ENCODE measurements at regions not wholly inside any gene's neighbourhood (a gene's known extent, or its start where the extent isn't known, plus 50 kb on each side); places are given as distances from the start of the nearest gene placed in this dataset.

- peaks cover 15% of the 10 kb centered on the region for H3K9me3 Mint-ChIP-seq
- H3K36me3 Mint-ChIP-seq (ENCODE audit: low read depth) = no peaks in the 10 kb centered on the region
- H3K4me1 Mint-ChIP-seq (ENCODE audit: low read depth) = no peaks in the 10 kb centered on the region
- no peaks in the 10 kb centered on the region for H3K27me3 ChIP-seq (ENCODE audit: control insufficient read depth in 1 of 2, insufficient read depth in 2 of 2, low read length in 2 of 2)
- no peaks in the 10 kb centered on the region for H3K4me1 ChIP-seq (ENCODE audit: insufficient read depth, low read length)
- no peak overlapping the region for H3K4me3 ChIP-seq (ENCODE audit: low read length)
- H3K4me3 Mint-ChIP-seq = no peak overlapping the region
- no peaks in the 10 kb centered on the region for H3K27me3 Mint-ChIP-seq
- peaks cover 0 to 6% of the 10 kb centered on the region in 2 experiments for H3K9me3 ChIP-seq (ENCODE audit: control insufficient read depth in 1 of 2, insufficient read depth in 1 of 2, low read length in 2 of 2)
- TF ChIP-seq, protein P1, sequence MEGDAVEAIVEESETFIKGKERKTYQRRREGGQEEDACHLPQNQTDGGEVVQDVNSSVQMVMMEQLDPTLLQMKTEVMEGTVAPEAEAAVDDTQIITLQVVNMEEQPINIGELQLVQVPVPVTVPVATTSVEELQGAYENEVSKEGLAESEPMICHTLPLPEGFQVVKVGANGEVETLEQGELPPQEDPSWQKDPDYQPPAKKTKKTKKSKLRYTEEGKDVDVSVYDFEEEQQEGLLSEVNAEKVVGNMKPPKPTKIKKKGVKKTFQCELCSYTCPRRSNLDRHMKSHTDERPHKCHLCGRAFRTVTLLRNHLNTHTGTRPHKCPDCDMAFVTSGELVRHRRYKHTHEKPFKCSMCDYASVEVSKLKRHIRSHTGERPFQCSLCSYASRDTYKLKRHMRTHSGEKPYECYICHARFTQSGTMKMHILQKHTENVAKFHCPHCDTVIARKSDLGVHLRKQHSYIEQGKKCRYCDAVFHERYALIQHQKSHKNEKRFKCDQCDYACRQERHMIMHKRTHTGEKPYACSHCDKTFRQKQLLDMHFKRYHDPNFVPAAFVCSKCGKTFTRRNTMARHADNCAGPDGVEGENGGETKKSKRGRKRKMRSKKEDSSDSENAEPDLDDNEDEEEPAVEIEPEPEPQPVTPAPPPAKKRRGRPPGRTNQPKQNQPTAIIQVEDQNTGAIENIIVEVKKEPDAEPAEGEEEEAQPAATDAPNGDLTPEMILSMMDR (IDR thresholded peaks at IDR 0.05) = no peak
- DNase-seq = no peak
- POLR2A ChIA-PET = no interaction called here
- no peak overlapping the region for H3K27ac ChIP-seq (ENCODE audit: low read depth in 1 of 2, low read length in 2 of 2)
- H3K27ac Mint-ChIP-seq = no peak overlapping the region
- CTCF ChIA-PET = no interaction called here
- intact Hi-C loops (cut with DNase I, micrococcal nuclease) = no loop called here
- no peaks in the 10 kb centered on the region for H3K36me3 ChIP-seq (ENCODE audit: insufficient read depth, low read length)
- ATAC-seq (ENCODE audit: poor library complexity) = no peak
These were observed 1512.5 kb downstream of the STIM2 start for GRCh38 chr4:28373191-28373590.

- ChIA-PET POLR2A (no interaction called here), CTCF (no interaction called here)
- H3K4me3 Mint-ChIP-seq = no peak overlapping the region
- H3K27me3 ChIP-seq (ENCODE audit: control insufficient read depth in 1 of 2, insufficient read depth in 2 of 2, low read length in 2 of 2) = no peaks in the 10 kb centered on the region
- TF ChIP-seq, protein P1 (IDR thresholded peaks at IDR 0.05) = no peak
- DNase-seq (no peak), ATAC-seq (ENCODE audit: poor library complexity) (no peak)
- H3K27ac ChIP-seq (ENCODE audit: low read depth in 1 of 2, low read length in 2 of 2) = no peak overlapping the region
- peaks cover 15% of the 10 kb centered on the region for H3K9me3 Mint-ChIP-seq
- no peaks in the 10 kb centered on the region for H3K36me3 ChIP-seq (ENCODE audit: insufficient read depth, low read length)
- H3K4me1 Mint-ChIP-seq (ENCODE audit: low read depth) = no peaks in the 10 kb centered on the region
- intact Hi-C loops (cut with DNase I, micrococcal nuclease) = no loop called here
- peaks cover 0 to 6% of the 10 kb centered on the region in 2 experiments for H3K9me3 ChIP-seq (ENCODE audit: control insufficient read depth in 1 of 2, insufficient read depth in 1 of 2, low read length in 2 of 2)
- no peak overlapping the region for H3K27ac Mint-ChIP-seq
- no peaks in the 10 kb centered on the region for H3K4me1 ChIP-seq (ENCODE audit: insufficient read depth, low read length)
- H3K27me3 Mint-ChIP-seq = no peaks in the 10 kb centered on the region
- no peaks in the 10 kb centered on the region for H3K36me3 Mint-ChIP-seq (ENCODE audit: low read depth)
- no peak overlapping the region for H3K4me3 ChIP-seq (ENCODE audit: low read length)
These were observed 1513.0 kb downstream of the STIM2 start for GRCh38 chr4:28373601-28374000.

DNA sequence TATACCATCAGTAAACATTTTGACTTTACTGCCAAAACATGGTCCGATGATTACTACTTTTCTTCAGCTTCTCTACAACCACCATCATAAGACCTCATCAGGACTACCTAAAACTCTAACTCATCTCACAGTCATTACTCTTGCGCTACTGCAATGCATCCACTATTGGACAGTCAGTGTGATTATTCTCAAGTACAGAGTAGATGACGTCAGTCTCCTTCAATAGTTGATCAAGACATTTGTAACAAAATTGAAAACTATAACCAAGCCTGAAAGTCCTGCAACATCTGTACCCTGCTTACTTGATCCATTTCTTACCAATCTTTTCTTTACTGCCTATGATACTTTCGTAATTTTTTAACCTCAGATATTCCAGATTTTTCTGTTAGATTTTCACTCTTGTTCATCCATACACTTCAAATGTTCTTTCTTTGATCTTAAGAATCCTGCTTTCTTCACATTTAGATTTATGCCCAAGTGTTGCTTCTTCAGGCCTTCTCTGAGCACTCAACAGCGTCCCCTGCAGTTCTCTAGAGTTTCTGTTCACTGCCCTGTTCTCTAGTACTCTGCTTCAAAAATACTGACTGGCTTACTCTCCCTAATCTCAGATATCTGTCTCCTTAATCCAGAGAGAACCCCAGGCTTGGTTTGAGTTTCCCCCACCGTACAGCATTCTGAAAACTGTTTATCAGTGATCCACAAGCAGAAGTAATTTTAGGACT lies 1517.6 kb downstream of the STIM2 start:
- Histone ChIP-seq H3K27me3 (ENCODE audit: control insufficient read depth in 1 of 2, insufficient read depth in 2 of 2, low read length in 2 of 2) (no peaks in the 10 kb centered on the region), H3K9me3 (ENCODE audit: control insufficient read depth in 1 of 2, insufficient read depth in 1 of 2, low read length in 2 of 2) (no peaks in the 10 kb centered on the region), H3K27ac (ENCODE audit: low read depth in 1 of 2, low read length in 2 of 2) (no peak overlapping the region), H3K36me3 (ENCODE audit: insufficient read depth, low read length) (no peaks in the 10 kb centered on the region), H3K4me1 (ENCODE audit: insufficient read depth, low read length) (no peaks in the 10 kb centered on the region), H3K4me3 (ENCODE audit: low read length) (no peak overlapping the region)
- TF ChIP-seq, protein P1 (IDR thresholded peaks at IDR 0.05) = no peak
- Mint-ChIP-seq H3K4me3 (no peak overlapping the region), H3K27ac (no peak overlapping the region), H3K27me3 (no peaks in the 10 kb centered on the region), H3K9me3 (peaks cover 16% of the 10 kb centered on the region), H3K36me3 (ENCODE audit: low read depth) (no peaks in the 10 kb centered on the region), H3K4me1 (ENCODE audit: low read depth) (no peaks in the 10 kb centered on the region)
- POLR2A ChIA-PET = no interaction called here
- DNase-seq (no peak), ATAC-seq (ENCODE audit: poor library complexity) (no peak)
- CTCF ChIA-PET = no interaction called here
- intact Hi-C loops (cut with DNase I, micrococcal nuclease) = no loop called here

All from CD4-positive, alpha-beta T cell (primary cell).